WTC11 (cell line): ENCODE measurements at regions not wholly inside any gene's neighbourhood (a gene's known extent, or its start where the extent isn't known, plus 50 kb on each side); places are given as distances from the start of the nearest gene placed in this dataset.

Source experiments
- ATAC-seq: fragments of 200-7000 bp; cut with Tn5 transposase; 2 replicates; pipeline ENCODE4 v1.10.0; 2021; ENCODE audit warnings: mild to moderate bottlenecking, moderate library complexity
- CTCF ChIA-PET: fragments of 300-600 bp; sonication (Branson Sonifier 250); formaldehyde crosslinking; loops from one replicate; lab custom pipeline; 2021; ENCODE audit warnings: antibody characterized with exemption; lab: Charles Lee
- POLR2A ChIA-PET: fragments of 350-600 bp; sonication (Branson Sonifier 250); formaldehyde crosslinking; loops from one replicate; lab custom pipeline; 2021; ENCODE audit warnings: antibody characterized with exemption; lab: Charles Lee
- DNase-seq: peaks from one replicate; pipeline ENCODE4 v3.0.0; 2021; ENCODE audit warnings: low spot score
- H3K27ac Mint-ChIP-seq: 2 replicates; pipeline ENCODE4 v1.8.0; 2021; ENCODE audit warnings: mixed read lengths
- H3K27me3 Mint-ChIP-seq: 2 replicates; pipeline ENCODE4 v1.8.0; 2021; ENCODE audit warnings: low read depth, mild to moderate bottlenecking, moderate library complexity, mixed read lengths
- H3K36me3 Mint-ChIP-seq: 2 replicates; pipeline ENCODE4 v1.8.0; 2021; ENCODE audit warnings: mixed read lengths
- H3K4me1 Mint-ChIP-seq: 2 replicates; pipeline ENCODE4 v1.8.0; 2022; ENCODE audit warnings: mixed read lengths
- H3K4me3 Mint-ChIP-seq: 2 replicates; pipeline ENCODE4 v1.8.0; 2021; ENCODE audit warnings: mild to moderate bottlenecking, moderate library complexity, mixed read lengths
- H3K9me3 Mint-ChIP-seq: 2 replicates; pipeline ENCODE4 v1.8.0; 2021; ENCODE audit warnings: mixed read lengths
- ATF3 ChIP-seq: sonication (generic); formaldehyde crosslinking; conservative IDR thresholded peaks from 2 replicates; pipeline ENCODE4 v1.8.1; 2022; ENCODE audit warnings: mild to moderate bottlenecking, missing genetic modification reagents
- ELF4 ChIP-seq: sonication (generic); formaldehyde crosslinking; IDR thresholded peaks from 2 replicates; pipeline ENCODE4 v1.8.1; 2022; ENCODE audit warnings: low read depth, mild to moderate bottlenecking, moderate library complexity, missing genetic modification reagents
- ERG ChIP-seq: fragments of 250-450 bp; sonication (Bioruptor Pico); IDR thresholded peaks from 2 replicates; pipeline ENCODE4 v1.8.0; 2021; ENCODE audit warnings: mild to moderate bottlenecking
- FOXJ3 ChIP-seq: sonication (generic); formaldehyde crosslinking; IDR thresholded peaks from 2 replicates; pipeline ENCODE4 v1.9.0; 2021; ENCODE audit warnings: missing genetic modification reagents, mild to moderate bottlenecking, borderline replicate concordance
- FOXP1 ChIP-seq: sonication (generic); formaldehyde crosslinking; IDR thresholded peaks from 2 replicates; pipeline ENCODE4 v1.8.0; 2022; ENCODE audit warnings: missing genetic modification reagents, mild to moderate bottlenecking, moderate library complexity, borderline replicate concordance
- NFE2L1 ChIP-seq: sonication (generic); formaldehyde crosslinking; IDR thresholded peaks from 2 replicates; pipeline ENCODE4 v1.8.1; 2023; ENCODE audit warnings: missing genetic modification reagents
- NR3C1 ChIP-seq: sonication (generic); formaldehyde crosslinking; conservative IDR thresholded peaks from 2 replicates; pipeline ENCODE4 v1.8.1; 2023; ENCODE audit warnings: low read depth, mild to moderate bottlenecking, missing genetic modification reagents
- RELA ChIP-seq: sonication (generic); formaldehyde crosslinking; IDR thresholded peaks from 2 replicates; pipeline ENCODE4 v1.8.1; 2022; ENCODE audit warnings: missing genetic modification reagents, mild to moderate bottlenecking, borderline replicate concordance
- SOX15 ChIP-seq: fragments of 250-450 bp; sonication (Bioruptor Pico); IDR thresholded peaks from 2 replicates; pipeline ENCODE4 v1.9.0; 2021; ENCODE audit warnings: mild to moderate bottlenecking
- USF2 ChIP-seq: sonication (generic); formaldehyde crosslinking; IDR thresholded peaks from 2 replicates; pipeline ENCODE4 v1.8.1; 2023; ENCODE audit warnings: mild to moderate bottlenecking, missing genetic modification reagents, moderate library complexity
- ZBTB21 ChIP-seq: sonication (generic); formaldehyde crosslinking; IDR thresholded peaks from 2 replicates; pipeline ENCODE4 v1.8.1; 2023; ENCODE audit warnings: mild to moderate bottlenecking, missing genetic modification reagents, borderline replicate concordance
- ZNF396 ChIP-seq: fragments of 250-450 bp; sonication (Bioruptor Pico); IDR thresholded peaks from 2 replicates; pipeline ENCODE4 v1.8.0; 2021; ENCODE audit warnings: mild to moderate bottlenecking, moderate library complexity, borderline replicate concordance
- ZNF416 ChIP-seq: fragments of 250-450 bp; sonication (Bioruptor Pico); IDR thresholded peaks from 2 replicates; pipeline ENCODE4 v1.9.0; 2021; ENCODE audit warnings: mild to moderate bottlenecking, inconsistent platforms
- ZNF425 ChIP-seq: fragments of 250-450 bp; sonication (Bioruptor Pico); conservative IDR thresholded peaks from 2 replicates; pipeline ENCODE4 v1.9.0; 2021; ENCODE audit warnings: mild to moderate bottlenecking
- ZSCAN18 ChIP-seq: fragments of 250-450 bp; sonication (Bioruptor Pico); IDR thresholded peaks from 2 replicates; pipeline ENCODE4 v2.1.2; 2022; ENCODE audit warnings: mild to moderate bottlenecking, moderate library complexity
- TF ChIP-seq, protein P1 (sequence below): sonication (generic); formaldehyde crosslinking; IDR thresholded peaks from 2 replicates; pipeline ENCODE4 v1.8.1; 2023; ENCODE audit warnings: mild to moderate bottlenecking, missing genetic modification reagents
- TF ChIP-seq, protein P2 (sequence below): sonication (generic); formaldehyde crosslinking; IDR thresholded peaks from 2 replicates; pipeline ENCODE4 v1.8.1; 2022; ENCODE audit warnings: low read depth, missing genetic modification reagents, borderline replicate concordance
- TF ChIP-seq, protein P3 (sequence below): sonication (generic); formaldehyde crosslinking; IDR thresholded peaks from 2 replicates; pipeline ENCODE4 v1.8.0; 2022; ENCODE audit warnings: missing genetic modification reagents

GRCh38 chr2:7513834-7514233 lies 596.6 kb downstream of the RNF144A start:
- no peaks in the 10 kb centered on the region for H3K4me1 Mint-ChIP-seq
- H3K27me3 Mint-ChIP-seq: no peaks in the 10 kb centered on the region; the same call in 1 of the 2 replicates
- no peak overlapping the region for H3K27ac Mint-ChIP-seq
- H3K36me3 Mint-ChIP-seq: no peaks in the 10 kb centered on the region; the same call in 1 of the 2 replicates
- POLR2A ChIA-PET: no interaction called here
- DNase-seq: no peak
- TF ChIP-seq ZBTB21 (CRISPR knock-in tag) (no peak), NFE2L1 (CRISPR knock-in tag) (no peak), ATF3 (CRISPR knock-in tag) (no peak), ERG (CRISPR knock-in tag) (no peak), ZNF416 (no peak), FOXJ3 (CRISPR knock-in tag) (no peak), NR3C1 (CRISPR knock-in tag) (no peak), ELF4 (CRISPR knock-in tag) (no peak), ZNF396 (CRISPR knock-in tag) (no peak), ZNF425 (no peak), FOXP1 (no peak), RELA (CRISPR knock-in tag) (no peak), USF2 (CRISPR knock-in tag) (no peak), ZSCAN18 (CRISPR knock-in tag) (no peak), SOX15 (CRISPR knock-in tag) (no peak)
- TF ChIP-seq, protein P1, sequence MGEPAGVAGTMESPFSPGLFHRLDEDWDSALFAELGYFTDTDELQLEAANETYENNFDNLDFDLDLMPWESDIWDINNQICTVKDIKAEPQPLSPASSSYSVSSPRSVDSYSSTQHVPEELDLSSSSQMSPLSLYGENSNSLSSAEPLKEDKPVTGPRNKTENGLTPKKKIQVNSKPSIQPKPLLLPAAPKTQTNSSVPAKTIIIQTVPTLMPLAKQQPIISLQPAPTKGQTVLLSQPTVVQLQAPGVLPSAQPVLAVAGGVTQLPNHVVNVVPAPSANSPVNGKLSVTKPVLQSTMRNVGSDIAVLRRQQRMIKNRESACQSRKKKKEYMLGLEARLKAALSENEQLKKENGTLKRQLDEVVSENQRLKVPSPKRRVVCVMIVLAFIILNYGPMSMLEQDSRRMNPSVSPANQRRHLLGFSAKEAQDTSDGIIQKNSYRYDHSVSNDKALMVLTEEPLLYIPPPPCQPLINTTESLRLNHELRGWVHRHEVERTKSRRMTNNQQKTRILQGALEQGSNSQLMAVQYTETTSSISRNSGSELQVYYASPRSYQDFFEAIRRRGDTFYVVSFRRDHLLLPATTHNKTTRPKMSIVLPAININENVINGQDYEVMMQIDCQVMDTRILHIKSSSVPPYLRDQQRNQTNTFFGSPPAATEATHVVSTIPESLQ: no peak
- TF ChIP-seq, protein P2, sequence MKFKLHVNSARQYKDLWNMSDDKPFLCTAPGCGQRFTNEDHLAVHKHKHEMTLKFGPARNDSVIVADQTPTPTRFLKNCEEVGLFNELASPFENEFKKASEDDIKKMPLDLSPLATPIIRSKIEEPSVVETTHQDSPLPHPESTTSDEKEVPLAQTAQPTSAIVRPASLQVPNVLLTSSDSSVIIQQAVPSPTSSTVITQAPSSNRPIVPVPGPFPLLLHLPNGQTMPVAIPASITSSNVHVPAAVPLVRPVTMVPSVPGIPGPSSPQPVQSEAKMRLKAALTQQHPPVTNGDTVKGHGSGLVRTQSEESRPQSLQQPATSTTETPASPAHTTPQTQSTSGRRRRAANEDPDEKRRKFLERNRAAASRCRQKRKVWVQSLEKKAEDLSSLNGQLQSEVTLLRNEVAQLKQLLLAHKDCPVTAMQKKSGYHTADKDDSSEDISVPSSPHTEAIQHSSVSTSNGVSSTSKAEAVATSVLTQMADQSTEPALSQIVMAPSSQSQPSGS: no peak
- TF ChIP-seq, protein P3, sequence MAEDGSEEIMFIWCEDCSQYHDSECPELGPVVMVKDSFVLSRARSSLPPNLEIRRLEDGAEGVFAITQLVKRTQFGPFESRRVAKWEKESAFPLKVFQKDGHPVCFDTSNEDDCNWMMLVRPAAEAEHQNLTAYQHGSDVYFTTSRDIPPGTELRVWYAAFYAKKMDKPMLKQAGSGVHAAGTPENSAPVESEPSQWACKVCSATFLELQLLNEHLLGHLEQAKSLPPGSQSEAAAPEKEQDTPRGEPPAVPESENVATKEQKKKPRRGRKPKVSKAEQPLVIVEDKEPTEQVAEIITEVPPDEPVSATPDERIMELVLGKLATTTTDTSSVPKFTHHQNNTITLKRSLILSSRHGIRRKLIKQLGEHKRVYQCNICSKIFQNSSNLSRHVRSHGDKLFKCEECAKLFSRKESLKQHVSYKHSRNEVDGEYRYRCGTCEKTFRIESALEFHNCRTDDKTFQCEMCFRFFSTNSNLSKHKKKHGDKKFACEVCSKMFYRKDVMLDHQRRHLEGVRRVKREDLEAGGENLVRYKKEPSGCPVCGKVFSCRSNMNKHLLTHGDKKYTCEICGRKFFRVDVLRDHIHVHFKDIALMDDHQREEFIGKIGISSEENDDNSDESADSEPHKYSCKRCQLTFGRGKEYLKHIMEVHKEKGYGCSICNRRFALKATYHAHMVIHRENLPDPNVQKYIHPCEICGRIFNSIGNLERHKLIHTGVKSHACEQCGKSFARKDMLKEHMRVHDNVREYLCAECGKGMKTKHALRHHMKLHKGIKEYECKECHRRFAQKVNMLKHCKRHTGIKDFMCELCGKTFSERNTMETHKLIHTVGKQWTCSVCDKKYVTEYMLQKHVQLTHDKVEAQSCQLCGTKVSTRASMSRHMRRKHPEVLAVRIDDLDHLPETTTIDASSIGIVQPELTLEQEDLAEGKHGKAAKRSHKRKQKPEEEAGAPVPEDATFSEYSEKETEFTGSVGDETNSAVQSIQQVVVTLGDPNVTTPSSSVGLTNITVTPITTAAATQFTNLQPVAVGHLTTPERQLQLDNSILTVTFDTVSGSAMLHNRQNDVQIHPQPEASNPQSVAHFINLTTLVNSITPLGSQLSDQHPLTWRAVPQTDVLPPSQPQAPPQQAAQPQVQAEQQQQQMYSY (CRISPR knock-in tag): no peak
- CTCF ChIA-PET: no interaction called here
- no peak for ATAC-seq
- H3K9me3 Mint-ChIP-seq: no peaks in the 10 kb centered on the region; the same call in 1 of the 2 replicates
- H3K4me3 Mint-ChIP-seq: no peak overlapping the region
